Kidney tubule cell (primary cell): ENCODE measurements at regions not wholly inside any gene's neighbourhood (a gene's known extent, or its start where the extent isn't known, plus 50 kb on each side); places are given as distances from the start of the nearest gene placed in this dataset.
A peak's percentile ranks its signal among the peaks of the same experiment; 100 is the strongest.
"Not testable (repeated sequence)": the region's sequence is repeated elsewhere in the genome, so short reads cannot be mapped to it uniquely, and the experiment has no call there.

Experiments used
- DNase-seq: peaks from one replicate; pipeline ENCODE4 v3.0.0-alpha.2; 2018; ENCODE audit warnings: low spot score

DNA sequence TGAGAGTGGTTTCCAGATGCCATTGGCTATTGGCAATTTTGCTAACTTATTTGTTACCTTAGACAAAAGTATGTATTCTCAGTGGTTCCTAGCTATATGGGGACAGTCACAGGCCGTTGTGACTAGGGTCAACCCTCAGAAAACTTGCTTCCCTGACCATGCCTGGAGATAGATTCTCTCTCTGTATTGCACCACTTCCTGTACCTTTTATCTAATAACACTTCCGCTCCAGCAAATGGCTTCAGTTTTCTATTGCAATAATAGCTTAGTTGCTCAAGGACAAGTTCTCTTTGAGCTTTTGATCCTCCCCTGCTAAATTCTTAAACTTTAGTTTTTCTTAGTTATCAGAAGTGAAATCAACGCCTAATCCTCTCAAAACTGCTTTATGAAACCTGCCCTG, 338.0 kb downstream of the RMST start:
- no peak for DNase-seq

DNA sequence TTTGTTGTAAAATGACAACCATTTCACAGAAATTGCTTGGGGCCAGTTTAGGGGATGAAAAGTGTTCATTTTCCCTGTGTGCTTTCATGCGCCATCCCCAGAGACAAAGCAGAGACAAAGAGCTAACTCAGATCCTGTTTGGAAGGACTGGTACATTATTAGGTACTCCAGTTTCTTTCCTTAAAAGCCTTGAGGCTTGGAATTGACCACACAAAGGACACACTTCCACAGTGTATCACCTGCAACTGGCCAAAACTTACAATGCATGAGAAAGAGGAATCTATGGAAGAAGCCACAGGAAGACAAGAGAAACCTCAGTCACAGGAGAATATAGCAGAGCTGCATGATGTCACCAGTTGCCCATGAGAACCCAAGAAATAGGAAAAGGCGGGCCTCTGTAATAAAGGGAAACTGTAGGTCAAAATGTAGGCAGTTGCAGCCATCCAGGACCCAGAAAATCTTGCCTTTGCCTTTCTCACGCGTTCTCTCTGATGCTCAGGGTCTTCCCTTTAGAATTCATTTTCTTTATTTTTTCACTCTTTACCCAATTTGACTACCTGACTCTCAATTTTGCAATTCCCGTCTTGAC, 339.0 kb downstream of the RMST start:
- DNase-seq = no peak

DNA sequence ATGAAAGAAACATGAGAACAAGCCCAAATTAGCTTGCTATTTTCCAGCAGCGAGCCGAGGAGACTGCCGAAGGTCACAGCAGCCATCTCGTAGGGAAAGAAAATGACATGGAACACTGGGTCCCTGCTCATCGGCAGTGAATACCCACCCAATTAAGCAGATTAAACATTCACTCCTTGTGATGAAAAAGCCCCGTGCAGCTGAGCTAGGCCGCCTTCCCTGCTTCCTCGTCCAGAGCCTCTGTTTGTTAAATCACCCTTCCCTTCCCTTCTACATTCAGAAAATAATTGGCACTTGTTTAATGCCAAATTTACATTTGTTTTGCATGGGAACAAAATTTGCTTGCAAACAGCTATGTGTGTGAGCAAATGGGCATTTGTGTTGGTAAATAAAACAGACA, 342.5 kb downstream of the RMST start:
- no peak for DNase-seq

DNA sequence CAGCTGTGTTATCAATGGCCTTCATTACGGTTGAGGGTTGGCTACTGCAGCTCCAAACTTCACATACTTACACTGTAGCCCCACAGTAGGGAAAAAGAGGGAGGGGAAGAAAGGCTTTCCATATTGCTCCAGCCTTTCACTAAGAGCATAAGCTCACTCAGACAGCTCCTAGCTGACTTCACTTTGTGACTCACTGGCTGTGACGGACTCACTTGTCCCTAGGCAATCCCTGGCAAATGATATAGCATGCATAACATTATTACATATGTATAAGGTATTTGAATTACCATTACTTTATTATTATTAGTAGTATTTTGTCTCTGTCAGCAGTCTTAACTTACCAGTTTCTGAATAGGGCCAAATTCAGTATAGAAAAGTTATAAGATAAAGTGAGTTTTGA, 350.7 kb downstream of the RMST start:
- DNase-seq = no peak

DNA sequence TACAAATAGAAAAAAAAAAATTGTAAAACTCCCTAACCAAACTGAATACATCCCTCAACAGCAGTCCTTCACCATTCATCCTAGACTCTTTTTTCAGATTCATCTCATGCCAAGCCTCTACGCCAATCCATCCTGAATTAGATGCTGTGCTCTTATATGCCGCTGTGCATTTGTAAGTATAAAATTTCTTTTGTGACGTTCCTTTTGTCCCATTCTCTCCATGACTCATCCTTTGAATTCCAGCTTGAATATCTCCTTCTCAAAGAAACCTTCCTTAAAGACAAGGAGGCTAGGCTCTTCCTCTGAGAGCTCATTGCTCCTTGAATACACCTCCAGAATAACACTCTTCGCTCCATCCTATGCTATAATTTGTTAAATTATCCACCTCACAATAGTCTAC, 359.2 kb downstream of the RMST start:
- no peak for DNase-seq

DNA sequence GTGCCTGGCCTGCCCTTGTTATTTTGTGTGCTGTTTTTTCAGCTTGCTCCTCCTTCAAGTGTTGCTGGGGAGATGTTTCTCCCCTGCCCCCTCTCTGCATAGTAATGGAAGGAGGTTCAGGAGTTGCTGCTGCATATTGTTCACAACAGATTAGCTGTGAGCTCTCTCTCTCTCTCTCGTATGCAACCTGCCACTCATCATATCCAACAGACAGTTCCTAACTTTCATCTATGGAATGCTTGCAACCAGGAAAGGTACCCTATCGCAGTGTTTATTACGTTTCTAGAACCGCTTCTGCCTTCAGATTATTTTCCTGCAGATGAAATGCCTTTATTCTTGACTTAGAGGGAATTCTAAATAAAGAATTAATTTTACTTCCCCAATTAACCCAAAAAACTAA, 372.9 kb downstream of the RMST start:
- DNase-seq = no peak

DNA sequence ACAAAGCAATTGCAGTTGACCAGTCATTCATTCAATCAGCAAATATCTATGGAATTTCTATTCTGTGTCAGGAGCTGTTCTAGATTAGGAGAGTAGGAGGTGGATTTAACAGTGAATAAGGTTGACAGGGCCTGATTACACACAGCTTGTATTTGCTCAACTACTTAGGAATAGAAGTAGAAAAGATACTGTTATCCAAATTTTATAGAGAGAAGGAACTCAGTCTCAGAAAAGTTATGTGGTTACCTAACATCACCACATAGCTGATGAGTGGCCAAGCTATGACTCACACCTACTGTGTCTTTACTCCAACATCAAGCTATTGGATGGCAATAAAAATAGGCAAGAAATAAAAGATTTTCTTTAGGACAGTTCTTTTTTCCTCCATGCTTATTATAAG, 374.8 kb downstream of the RMST start:
- peak; percentile 63 for DNase-seq

DNA sequence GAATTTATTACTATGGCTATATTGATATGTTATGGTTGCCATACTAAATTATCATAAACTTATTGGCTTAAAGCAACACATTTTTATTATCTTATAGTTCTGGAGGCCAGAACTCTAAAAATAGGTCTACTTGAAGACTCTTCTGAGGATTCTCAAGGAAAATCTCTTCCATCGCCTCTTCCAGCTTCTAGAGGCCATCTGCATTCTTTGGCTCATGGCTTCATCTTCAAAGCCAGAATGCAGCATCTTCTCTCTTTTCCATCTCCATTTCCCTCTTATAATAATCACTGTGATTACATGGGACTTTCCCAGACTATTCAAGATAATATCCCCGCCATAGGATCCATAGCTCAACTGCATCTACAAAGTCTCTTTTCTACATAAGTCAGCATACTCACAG, 385.4 kb downstream of the RMST start:
- no peak for DNase-seq

DNA sequence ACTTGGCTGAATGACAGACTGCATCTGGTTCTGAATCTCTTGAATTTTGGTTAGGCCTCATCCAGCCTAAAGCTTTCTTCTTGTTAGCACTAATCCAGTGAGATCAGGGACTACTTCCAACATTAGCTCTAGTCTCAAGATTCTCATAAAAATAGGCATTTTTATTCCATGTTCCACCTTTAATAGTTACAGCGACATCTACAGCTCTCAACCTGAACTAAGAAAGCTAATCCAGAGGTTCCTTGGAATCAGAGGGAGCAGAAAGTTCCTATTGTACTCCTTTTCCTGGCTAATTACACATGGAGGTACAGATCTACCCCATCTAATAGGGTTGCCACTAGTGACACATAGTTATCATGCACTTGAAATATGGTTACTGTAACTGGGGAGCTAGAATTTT, 391.9 kb downstream of the RMST start:
- DNase-seq = no peak

DNA sequence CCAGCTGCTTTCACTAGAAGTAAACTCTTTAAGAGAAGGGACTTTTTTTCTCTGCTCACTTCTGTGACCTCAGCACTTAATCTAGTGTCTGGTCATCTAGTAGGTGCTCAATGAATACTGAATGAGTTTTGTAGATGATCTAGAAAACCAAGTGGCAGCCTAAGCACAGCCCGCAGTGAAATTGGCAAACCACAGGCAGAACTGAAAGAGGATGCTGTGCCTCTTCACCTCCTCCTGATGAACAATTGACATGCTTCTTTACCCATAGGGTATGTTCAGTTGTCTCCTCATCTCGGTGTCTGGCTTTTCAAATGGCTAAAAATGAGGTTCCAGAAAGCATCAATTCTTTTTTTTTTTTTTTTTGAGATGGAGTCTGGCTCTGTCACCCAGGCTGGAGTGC, 399.5 kb downstream of the RMST start:
- DNase-seq = no peak

DNA sequence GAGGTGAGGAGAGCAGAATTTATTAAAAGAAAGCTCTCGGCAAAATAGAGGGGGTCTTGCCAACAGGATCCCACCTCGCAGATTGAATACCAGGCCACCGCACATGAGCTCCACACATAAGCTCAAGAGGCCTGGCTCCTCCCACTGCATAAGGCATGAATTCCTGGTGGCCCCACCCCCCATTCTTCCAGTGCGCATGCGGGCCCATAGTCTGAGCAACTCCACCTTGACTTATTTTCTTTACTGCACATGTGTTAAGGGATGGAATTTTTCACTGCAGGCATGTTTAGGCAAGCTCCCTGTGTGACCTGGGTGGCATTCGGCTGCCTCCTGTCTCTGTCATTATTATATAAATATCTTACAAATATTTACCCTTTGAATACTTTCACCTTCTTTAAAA, 412.5 kb downstream of the RMST start:
- DNase-seq = no peak

DNA sequence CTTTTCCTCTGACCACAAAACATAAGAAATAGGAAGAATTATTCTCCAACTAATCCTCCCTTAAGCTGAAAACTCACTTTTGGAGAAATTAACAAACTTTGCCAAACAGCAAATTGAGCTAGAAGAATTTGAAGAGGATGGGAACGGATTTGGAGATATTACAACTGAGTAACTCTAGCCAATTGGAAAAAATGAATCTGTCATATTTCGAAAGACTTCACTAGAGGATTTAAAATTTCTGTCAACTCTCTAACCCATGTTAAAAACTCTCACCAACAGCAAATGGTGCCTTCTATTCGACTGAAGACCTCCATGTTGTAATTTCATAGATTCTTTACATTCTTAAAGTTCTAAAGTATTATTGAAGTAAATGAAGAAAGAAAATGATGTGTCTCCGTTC, 414.2 kb downstream of the RMST start:
- DNase-seq = no peak

DNA sequence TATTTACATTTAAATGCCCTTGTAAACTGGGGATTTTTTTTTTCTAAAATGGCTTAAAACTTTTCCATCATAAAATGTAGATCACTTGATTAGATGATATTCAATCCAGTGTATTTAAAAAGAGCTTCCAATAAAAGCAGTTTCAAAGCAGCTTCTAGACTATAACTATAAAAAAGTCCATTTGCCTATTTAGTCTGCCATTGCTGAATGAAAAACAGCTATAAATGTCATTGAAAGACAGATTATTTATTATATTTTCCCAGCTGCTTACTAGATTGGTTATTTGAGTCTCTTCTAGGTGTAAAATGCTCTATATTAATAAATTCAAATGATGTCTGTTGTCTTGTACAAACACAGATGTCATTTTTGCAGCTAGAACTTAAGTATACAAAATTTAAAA, 414.8 kb downstream of the RMST start:
- DNase-seq = no peak

DNA sequence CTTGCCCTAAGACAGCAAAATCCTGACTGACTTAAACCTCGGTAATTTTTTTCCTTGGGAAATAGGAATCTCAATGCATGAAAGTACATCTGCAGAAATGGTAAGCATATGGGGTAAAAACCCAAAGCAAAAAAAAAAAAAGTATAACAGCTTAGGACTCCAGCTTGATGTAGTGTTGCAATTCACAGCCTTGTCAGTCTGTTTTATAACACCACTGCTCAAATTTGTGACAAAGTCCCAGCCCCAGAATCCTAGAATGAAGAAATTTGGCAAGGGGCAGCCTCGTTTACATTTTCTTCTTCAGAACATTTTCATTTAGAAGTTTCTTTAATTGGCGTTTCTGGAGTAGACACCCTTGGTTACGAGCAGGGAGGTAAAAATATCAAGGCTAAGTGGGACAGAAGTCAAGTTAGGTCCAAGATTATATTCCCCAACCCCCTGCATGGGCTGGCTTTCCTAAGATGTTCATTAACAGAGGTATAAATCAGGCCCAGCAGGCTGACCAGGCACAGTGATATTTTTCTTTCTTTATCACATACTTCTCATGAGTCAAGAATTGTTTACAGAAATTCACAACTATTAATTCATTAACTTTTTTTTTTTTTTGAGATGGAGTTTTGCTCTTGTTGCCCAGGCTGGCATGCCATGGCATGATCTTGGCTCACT, 424.0 kb downstream of the RMST start:
- DNase-seq = no peak

DNA sequence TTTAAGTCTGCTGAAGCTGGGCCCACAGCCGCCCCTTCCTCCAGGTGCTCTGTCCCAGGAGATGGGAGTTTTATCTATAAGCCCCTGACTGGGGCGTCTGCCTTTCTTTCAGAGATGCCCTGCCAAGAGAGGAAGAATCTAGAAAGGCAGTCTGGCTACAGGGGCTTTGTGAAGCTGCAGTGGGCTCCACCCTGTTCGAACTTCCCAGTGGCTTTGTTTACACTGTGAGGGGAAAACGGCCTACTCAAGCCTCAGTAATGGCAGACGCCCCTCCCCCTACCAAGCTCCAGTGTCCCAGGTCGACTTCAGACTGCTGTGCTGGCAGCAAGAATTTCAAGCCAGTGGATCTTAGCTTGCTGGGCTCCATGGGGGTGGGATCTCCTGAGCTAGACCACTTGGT, 435.3 kb downstream of the RMST start:
- not testable (repeated sequence) for DNase-seq

DNA sequence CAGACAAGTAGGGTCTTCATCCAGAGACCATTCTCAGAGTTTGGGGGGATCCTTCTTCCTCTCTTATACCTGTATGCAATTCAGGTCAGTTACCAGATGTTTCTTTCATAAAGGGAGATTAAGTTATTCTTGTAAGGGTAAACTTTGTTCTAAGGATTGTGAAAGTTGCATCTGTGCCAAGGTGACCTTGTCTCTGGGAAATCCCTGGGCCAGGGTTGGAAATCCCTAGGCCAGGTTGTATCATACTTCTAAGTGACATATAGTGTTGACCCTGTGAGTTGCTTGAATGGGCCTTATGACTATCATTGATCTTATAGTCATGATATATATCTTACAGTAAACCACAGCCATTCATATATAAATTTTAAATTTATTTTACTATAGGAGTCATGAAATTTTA, 436.9 kb downstream of the RMST start:
- DNase-seq = no peak

DNA sequence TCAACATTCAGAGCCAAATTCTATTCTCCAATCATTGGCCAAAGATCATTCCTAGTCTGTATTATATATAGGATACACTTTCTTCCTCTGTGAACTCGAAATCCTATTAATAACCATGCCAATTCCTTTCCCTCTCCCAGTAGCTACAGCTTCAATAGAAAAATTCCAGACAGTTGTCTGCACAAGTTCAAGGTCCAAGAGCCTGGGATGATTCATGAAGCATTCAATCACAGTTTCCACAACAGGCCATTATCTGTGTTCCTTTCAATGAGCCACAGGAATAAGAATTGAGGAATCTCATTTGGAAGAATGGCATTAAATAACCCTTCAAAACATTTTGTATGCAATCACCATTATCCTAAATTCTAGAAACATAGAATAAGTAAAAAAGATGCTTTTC, 437.4 kb downstream of the RMST start:
- DNase-seq = peak; percentile 13

DNA sequence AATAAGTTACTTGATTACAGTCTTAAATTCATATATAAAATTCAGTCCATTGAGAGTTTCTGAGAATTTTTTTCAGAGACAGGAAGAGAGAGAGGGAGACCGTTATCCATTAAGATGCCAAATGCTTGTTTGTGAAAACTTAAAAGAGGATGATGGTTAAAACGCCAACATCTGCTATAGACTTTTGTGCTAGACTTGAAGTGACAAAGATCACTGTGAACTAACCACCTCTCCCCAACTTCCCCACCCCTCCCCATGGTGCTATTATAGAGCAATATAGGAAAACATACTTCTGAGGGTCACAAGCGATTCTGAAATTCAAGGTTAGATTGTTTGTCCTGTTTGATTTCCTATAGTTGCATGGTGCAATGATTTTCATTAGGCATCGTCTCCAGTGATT, 440.8 kb downstream of the RMST start:
- no peak for DNase-seq

DNA sequence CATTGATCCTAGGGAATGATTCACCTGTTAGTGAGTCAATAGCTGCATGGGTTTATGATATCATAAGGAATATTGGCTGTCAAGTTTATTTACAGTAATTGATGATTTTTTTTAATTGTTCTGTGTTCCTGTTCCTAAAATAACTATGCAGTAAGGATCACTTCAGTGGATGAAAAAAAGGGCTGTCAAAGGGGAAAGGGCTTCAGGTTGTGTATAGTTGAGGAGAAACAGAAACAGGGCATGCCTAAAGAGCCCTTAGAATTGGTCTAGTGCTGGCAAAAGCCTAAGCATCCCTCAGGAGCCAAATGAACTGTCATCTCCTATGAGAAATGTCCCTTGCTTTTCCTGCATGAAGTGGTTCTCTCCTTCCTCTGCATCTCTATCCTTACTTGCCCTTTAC, 444.9 kb downstream of the RMST start:
- no peak for DNase-seq

DNA sequence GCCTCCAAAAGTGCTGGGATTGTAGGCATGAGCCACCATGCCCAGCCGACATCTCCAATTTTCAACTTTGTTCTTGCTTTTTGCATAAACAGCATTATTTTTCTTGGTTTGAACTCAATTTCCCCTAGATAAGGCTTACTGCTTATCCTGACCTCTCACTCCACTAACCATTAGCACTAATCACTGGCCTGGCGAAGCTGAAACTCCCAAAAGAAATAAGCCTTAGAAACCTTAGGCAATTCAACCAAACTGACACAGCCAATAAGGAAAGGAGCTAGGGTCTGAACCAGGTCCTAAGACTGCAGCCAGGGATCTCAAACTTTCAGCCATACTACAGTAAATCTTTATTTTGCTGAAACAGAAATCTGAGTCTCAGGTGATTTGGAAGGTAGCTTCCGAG, 448.0 kb downstream of the RMST start:
- no peak for DNase-seq

DNA sequence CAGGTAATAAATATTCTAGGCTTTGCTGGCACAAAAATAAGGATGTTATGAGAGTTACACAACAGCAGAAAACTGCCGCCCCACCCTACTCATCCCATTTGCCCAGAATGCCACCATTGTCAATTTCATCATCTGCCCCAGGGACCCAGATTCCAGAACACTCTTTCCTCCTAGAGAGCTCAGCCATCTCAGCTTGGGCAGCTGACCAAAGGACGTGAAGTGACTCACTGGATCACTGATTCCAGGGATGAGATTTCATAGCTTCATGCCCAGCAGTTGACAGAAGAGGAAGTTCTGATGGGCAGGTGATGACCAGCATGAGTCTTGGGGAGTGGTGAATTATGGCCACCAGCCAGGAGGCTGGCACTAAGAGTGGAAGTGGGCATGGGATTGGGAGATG, 450.3 kb downstream of the RMST start:
- peak; percentile 58 for DNase-seq

DNA sequence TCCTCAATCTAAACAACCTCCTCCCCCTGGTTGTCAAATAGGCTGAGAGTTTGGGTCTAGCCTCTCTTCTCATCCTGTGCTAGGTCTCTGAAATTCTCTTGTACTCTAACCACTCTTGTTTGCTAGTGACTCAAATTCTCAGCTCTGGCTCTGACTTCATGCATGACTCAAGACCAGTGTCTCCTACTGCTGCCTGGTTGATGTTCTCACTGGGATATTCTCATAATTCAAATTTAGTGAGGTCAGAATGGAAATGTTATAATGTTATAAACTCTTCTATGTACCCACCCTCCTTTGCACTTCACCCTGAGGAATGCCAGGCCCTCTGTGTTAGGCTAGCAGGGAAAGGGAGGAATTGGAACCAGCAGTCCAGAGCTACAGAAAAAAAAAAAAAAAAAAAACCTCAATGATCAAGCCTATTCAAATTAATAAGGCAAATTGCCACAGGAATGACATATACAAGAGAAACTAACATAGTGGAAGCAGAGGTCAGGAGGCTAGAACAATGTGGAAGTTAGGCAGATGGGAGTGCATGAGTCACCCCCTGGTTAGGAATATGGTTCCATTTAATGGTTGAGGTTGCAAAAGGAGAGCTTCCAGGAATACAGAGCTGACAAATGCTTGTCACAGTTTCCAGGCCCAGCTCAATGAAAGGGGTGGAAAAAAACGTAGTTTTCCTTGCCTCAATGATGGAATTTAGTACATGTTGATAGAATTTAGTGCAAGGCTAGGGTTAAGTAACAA, 459.5 kb downstream of the RMST start:
- DNase-seq = peak; percentile 79

DNA sequence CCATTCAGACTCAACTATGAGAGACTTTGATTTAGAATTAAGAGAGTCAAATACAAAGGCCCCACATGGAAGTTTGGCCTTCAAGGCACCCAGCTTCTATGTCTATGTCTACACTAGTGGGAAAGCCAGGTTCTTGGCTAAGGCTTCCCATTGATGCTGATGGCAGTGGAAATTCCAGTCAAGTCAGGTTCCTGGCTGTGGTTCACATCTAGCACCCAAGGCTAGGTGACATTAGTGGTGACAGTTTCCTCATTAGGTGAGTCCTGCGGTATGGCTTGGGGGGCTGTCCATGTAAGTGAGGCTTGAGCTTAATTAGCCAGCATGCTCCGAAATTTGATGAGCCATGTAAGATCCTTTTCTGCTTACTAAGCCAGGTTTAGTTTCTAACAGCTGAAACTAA, 460.9 kb downstream of the RMST start:
- no peak for DNase-seq

DNA sequence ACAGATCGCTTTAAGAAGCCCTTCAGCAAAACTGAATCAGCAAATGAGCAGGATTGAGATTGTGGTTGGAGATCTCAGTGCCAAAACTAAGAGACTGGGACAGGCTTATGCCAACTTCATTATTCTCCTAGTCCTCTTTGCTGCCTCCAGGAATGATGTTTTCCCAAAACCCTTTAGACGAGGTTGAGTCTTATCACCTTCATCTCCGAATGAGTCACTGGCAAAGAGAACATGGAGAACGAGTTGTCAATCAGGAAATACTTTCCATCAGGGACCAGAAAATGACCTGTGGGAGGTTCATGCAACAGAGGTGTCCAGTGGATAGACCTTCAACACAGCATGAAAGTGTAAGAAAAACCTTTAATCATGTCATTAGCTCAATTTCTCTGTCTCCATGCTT, 461.5 kb downstream of the RMST start:
- DNase-seq = no peak
